ENCODE measurements at regions not wholly inside any gene's neighbourhood (a gene's known extent, or its start where the extent isn't known, plus 50 kb on each side); places are given as distances from the start of the nearest gene placed in this dataset.
A peak's percentile ranks its signal among the peaks of the same experiment; 100 is the strongest.

DNA sequence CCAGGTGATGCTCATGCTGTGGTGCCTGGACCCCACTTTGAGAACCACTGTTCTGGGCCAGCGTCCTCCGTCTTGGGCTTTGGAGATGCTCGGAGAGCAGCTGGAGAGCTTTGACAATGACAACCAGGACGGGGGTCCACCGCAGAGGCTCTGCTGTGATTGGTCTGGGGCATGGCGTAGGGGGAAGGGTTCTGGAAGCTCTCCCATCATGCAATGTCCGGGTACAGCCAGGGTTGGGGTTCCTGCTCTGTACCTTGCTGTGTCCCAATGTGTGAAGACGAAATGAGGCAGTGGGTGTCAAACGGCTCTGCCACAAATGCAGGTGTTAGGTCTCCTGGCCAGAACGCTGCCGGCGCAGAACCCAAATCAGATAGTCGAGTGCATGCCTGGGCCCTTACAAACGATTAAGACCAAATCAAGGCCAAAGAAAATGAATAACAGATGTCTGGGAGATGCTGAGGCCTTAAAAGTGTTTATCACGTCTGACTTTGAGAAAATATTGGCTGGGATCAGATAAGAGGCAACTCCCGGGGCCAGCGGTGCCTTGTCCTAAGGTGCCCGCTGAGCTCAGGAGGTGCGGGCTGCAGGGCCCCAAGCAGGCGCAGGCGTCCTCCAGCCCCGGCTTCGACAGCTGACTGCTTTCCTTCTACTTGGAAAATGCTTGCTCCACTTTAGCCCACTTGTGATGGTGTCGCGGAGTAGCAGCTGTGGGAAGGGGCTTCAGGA, 117.2 kb downstream of the VAPA start:
- no peak overlapping the region for H3K27ac ChIP-seq
- no peak overlapping the region for H3K4me3 ChIP-seq
- H3K9me3 ChIP-seq: no peaks in the 10 kb centered on the region
- no peaks in the 10 kb centered on the region for H3K27me3 ChIP-seq
- no peak for DNase-seq (ENCODE audit: extremely low spot score in 2 of 2)
- intact Hi-C loops (cut with DNase I): no loop called here
- peaks cover 14% of the 10 kb centered on the region for H3K4me1 ChIP-seq
- H3K36me3 ChIP-seq: no peaks in the 10 kb centered on the region
- TF ChIP-seq POLR2AphosphoS5 (IDR thresholded peaks at IDR 0.05; ENCODE audit: insufficient read depth in 1 of 2, low read depth in 1 of 2) (no peak), POLR2A (IDR thresholded peaks at IDR 0.05) (no peak)
- TF ChIP-seq, protein P1, sequence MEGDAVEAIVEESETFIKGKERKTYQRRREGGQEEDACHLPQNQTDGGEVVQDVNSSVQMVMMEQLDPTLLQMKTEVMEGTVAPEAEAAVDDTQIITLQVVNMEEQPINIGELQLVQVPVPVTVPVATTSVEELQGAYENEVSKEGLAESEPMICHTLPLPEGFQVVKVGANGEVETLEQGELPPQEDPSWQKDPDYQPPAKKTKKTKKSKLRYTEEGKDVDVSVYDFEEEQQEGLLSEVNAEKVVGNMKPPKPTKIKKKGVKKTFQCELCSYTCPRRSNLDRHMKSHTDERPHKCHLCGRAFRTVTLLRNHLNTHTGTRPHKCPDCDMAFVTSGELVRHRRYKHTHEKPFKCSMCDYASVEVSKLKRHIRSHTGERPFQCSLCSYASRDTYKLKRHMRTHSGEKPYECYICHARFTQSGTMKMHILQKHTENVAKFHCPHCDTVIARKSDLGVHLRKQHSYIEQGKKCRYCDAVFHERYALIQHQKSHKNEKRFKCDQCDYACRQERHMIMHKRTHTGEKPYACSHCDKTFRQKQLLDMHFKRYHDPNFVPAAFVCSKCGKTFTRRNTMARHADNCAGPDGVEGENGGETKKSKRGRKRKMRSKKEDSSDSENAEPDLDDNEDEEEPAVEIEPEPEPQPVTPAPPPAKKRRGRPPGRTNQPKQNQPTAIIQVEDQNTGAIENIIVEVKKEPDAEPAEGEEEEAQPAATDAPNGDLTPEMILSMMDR (IDR thresholded peaks at IDR 0.05): no peak

DNA sequence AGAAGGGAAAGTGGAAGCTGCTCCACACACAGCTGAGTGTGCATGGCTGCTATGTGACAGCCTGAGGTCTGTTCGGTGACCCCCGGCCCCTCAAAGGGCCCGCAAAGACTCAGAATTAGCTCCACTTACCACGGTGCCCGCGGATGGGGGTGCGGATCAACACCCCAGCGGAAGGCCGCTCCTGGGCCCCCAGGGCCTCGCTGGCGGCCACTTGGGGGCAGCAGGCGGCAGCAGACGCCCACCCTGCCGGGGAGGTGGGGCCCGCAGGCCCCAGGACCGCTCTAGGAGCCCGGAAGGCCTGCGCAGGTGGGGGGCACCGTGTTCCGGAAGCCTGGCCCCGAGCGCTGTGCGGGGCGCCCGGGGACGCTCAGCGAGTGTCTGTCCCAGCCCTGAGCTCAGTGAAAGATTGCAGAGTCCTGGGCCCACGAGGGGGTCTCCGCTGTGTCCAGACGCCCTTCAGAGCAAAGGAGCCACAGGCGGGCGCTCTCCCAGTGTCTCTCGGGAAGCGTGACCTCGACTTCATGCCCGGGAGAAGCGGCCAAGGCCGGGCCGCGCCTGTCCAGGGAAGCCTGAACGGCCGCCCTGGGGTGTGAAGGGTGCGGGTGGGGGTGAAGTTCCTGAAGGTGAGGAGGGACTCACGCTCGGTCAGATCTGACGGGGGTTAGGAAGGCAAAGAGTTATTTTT, 118.7 kb downstream of the VAPA start:
- no peaks in the 10 kb centered on the region for H3K36me3 ChIP-seq
- H3K27me3 ChIP-seq: no peaks in the 10 kb centered on the region
- DNase-seq (ENCODE audit: extremely low spot score in 2 of 2): no peak
- H3K4me3 ChIP-seq: peak overlapping the region in 1 of 2 donors; percentile 0
- TF ChIP-seq, protein P1 (IDR thresholded peaks at IDR 0.05): no peak
- TF ChIP-seq POLR2AphosphoS5 (IDR thresholded peaks at IDR 0.05; ENCODE audit: insufficient read depth in 1 of 2, low read depth in 1 of 2) (no peak), POLR2A (IDR thresholded peaks at IDR 0.05) (no peak)
- intact Hi-C loops (cut with DNase I): no loop called here
- H3K27ac ChIP-seq: no peak overlapping the region
- peaks cover 27% of the 10 kb centered on the region for H3K4me1 ChIP-seq
- H3K9me3 ChIP-seq: no peaks in the 10 kb centered on the region

DNA sequence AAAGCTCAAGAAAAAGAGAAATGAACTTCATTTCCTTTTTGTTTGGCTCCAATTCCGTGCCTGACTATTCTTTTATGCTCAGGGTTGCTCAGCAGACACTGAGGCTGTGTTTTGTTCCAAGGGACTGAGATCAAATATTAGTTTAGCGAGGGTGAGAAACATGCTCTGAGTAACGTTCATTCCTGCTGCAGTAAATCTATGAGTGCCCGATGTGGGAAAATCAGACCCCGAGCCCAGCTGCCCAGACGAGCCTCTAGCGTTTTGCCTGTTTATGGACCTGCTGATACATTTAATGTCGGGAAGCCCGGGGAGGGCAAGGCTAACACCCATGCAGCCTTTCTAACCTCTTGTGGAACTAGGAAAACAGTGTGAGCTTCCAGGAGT, 119.2 kb downstream of the VAPA start:
- no peak for TF ChIP-seq POLR2A (IDR thresholded peaks at IDR 0.05)
- TF ChIP-seq, protein P1 (IDR thresholded peaks at IDR 0.05): no peak
- TF ChIP-seq POLR2AphosphoS5 (IDR thresholded peaks at IDR 0.05; ENCODE audit: insufficient read depth in 1 of 2, low read depth in 1 of 2): no peak
- intact Hi-C loops (cut with DNase I): no loop called here
- Histone ChIP-seq H3K27ac (no peak overlapping the region), H3K4me1 (peaks cover 27% of the 10 kb centered on the region), H3K27me3 (no peaks in the 10 kb centered on the region), H3K36me3 (no peaks in the 10 kb centered on the region), H3K9me3 (no peaks in the 10 kb centered on the region), H3K4me3 (no peak overlapping the region)
- no peak for DNase-seq (ENCODE audit: extremely low spot score in 2 of 2)

DNA sequence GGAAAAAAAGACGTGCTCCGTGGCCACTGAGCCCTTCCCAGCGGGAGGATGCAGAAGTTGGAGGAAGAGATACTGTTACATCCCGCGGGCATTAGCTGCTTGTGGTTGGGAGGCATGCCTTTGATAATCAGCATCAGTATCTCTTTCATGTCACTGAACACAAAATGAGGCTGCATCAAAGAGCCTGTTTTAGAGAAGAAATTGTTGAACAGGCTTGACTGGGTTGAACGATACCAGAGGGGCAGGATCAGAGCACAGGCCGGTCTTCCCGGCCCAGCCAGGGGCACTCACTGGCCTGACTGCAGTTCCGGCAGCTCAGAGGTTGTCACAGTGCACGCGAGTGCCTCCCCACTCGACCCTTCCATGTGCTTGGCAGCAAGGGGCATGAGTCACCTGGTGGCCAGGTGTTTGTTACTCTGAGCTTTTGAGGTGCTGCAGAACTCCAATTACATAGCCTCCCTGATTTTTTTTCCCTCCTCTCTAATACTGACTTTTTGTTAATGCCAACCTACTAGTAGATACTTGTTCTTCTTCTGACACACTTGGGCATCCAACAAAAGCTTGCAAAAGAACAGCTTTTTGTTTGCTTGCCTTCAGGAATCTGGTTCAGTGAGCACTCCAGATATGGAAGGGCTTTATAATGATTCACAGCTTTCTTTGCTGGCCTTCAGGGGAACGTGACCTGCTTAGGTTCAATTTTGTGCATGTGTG, 121.6 kb downstream of the VAPA start:
- no peaks in the 10 kb centered on the region for H3K9me3 ChIP-seq
- H3K4me3 ChIP-seq: no peak overlapping the region
- DNase-seq (ENCODE audit: extremely low spot score in 2 of 2): no peak
- H3K36me3 ChIP-seq: no peaks in the 10 kb centered on the region
- H3K27ac ChIP-seq: peak overlapping the region; percentile 80
- TF ChIP-seq, protein P1 (IDR thresholded peaks at IDR 0.05): no peak
- TF ChIP-seq POLR2A (IDR thresholded peaks at IDR 0.05) (no peak), POLR2AphosphoS5 (IDR thresholded peaks at IDR 0.05; ENCODE audit: insufficient read depth in 1 of 2, low read depth in 1 of 2) (peak in 1 of 2 donors; percentile 38)
- no peaks in the 10 kb centered on the region for H3K27me3 ChIP-seq
- intact Hi-C loops (cut with DNase I): no loop called here
- peaks cover 50% of the 10 kb centered on the region for H3K4me1 ChIP-seq
